HepG2 (cell line): ENCODE measurements at regions not wholly inside any gene's neighbourhood (a gene's known extent, or its start where the extent isn't known, plus 50 kb on each side); places are given as distances from the start of the nearest gene placed in this dataset.

Experiments used
- ARID4A ChIP-seq: sonication (generic); formaldehyde crosslinking; IDR thresholded peaks from 2 replicates; pipeline ENCODE4 v1.5.0; 2020; ENCODE audit warnings: mild to moderate bottlenecking, missing genetic modification reagents, borderline replicate concordance
- ARNT2 ChIP-seq: sonication (generic); formaldehyde crosslinking; IDR thresholded peaks from 2 replicates; pipeline ENCODE4 v1.8.0; 2022; ENCODE audit warnings: mild to moderate bottlenecking, low read depth, missing genetic modification reagents, moderate library complexity
- CHCHD3 ChIP-seq: sonication (generic); formaldehyde crosslinking; IDR thresholded peaks from 2 replicates; pipeline ENCODE4 v1.8.0; 2022; ENCODE audit warnings: mild to moderate bottlenecking, missing genetic modification reagents, moderate library complexity
- DPF2 ChIP-seq: sonication (generic); formaldehyde crosslinking; IDR thresholded peaks from 2 replicates; pipeline ENCODE4 v1.4.0; 2020; ENCODE audit warnings: mild to moderate bottlenecking, low read depth, missing genetic modification reagents, borderline replicate concordance
- KDM5B ChIP-seq: sonication (generic); formaldehyde crosslinking; IDR thresholded peaks from 2 replicates; pipeline ENCODE4 v1.4.0; 2020; ENCODE audit warnings: missing genetic modification reagents, mild to moderate bottlenecking, borderline replicate concordance
- MAZ ChIP-seq, 2 experiments: sonication (generic) in 1 of 2; formaldehyde crosslinking in 1 of 2; IDR thresholded peaks; 2 replicates each; pipeline versions ENCODE4 v1.5.0 to v1.6.1; 2012 to 2020; ENCODE audit warnings: low read depth in 2 of 2, mild to moderate bottlenecking in 2 of 2, borderline replicate concordance in 1 of 2, improper control_type of control experiment in 1 of 2, low read length in 1 of 2, missing genetic modification reagents in 1 of 2, moderate library complexity in 1 of 2
- NFIB ChIP-seq: sonication (generic); formaldehyde crosslinking; IDR thresholded peaks from 2 replicates; pipeline ENCODE4 v1.9.0; 2021; ENCODE audit warnings: missing genetic modification reagents, mild to moderate bottlenecking, borderline replicate concordance
- NRL ChIP-seq: sonication (generic); formaldehyde crosslinking; IDR thresholded peaks from 2 replicates; pipeline ENCODE4 v1.5.0; 2020; ENCODE audit warnings: missing genetic modification reagents, mild to moderate bottlenecking, moderate library complexity, borderline replicate concordance
- PHF5A ChIP-seq: IDR thresholded peaks from one replicate; pipeline ENCODE4 v1.6.1; 2018; ENCODE audit warnings: low read depth, missing genetic modification reagents; ENCODE audit not compliant: unreplicated experiment
- RXRB ChIP-seq: IDR thresholded peaks from 2 replicates; pipeline ENCODE4 v1.6.1; 2016; ENCODE audit warnings: borderline replicate concordance, missing genetic modification reagents, missing compliant biosample characterization
- SMAD3 ChIP-seq: sonication (generic); formaldehyde crosslinking; IDR thresholded peaks from 2 replicates; pipeline ENCODE4 v1.4.0; 2020; ENCODE audit warnings: missing genetic modification reagents
- ZFP36 ChIP-seq: fragments of 150-350 bp; IDR thresholded peaks from 2 replicates; pipeline ENCODE4 v1.6.1; 2018; ENCODE audit warnings: borderline replicate concordance, low read length, low read depth; ENCODE audit not compliant: partially characterized antibody
- ZMAT3 ChIP-seq: sonication (generic); formaldehyde crosslinking; conservative IDR thresholded peaks from 2 replicates; pipeline ENCODE4 v1.7.0; 2021; ENCODE audit warnings: missing genetic modification reagents
- ZMYM4 ChIP-seq: sonication (generic); formaldehyde crosslinking; IDR thresholded peaks from 2 replicates; pipeline ENCODE4 v1.8.1; 2023; ENCODE audit warnings: mild to moderate bottlenecking, missing genetic modification reagents
- ZNF253 ChIP-seq: sonication (generic); formaldehyde crosslinking; IDR thresholded peaks from 2 replicates; pipeline ENCODE4 v1.8.0; 2022; ENCODE audit warnings: mild to moderate bottlenecking, missing genetic modification reagents, borderline replicate concordance
- ZNF331 ChIP-seq: sonication (generic); formaldehyde crosslinking; IDR thresholded peaks from 2 replicates; pipeline ENCODE4 v1.4.0; 2020; ENCODE audit warnings: missing genetic modification reagents
- ZNF674 ChIP-seq: sonication (generic); formaldehyde crosslinking; IDR thresholded peaks from 2 replicates; pipeline ENCODE4 v1.5.0; 2020; ENCODE audit warnings: low read depth, mild to moderate bottlenecking, missing genetic modification reagents
- TF ChIP-seq, protein P1 (sequence below), 2 experiments: sonication (generic) in 1 of 2; formaldehyde crosslinking in 1 of 2; IDR thresholded peaks; 2 replicates each; pipeline versions ENCODE4 v1.4.0 to v1.6.1; 2016 to 2020; ENCODE audit warnings: borderline replicate concordance in 1 of 2, low read depth in 1 of 2, mild to moderate bottlenecking in 1 of 2, missing genetic modification reagents in 1 of 2

GRCh38 chr20:50303573-50304500 is 113.2 kb downstream of the CEBPB start (continued):
- TF ChIP-seq ZNF253 (CRISPR knock-in tag) (no peak), ZMAT3 (0 out of 2 replicates have a peak, but pooled peaks have one; percentile 34), ZNF674 (CRISPR knock-in tag) (0 out of 2 replicates have a peak, but pooled peaks have one; percentile 84), MAZ (IDR thresholded peaks at IDR 0.05; ENCODE audit: borderline replicate concordance, low read depth, low read length) (peak; percentile 35; the same call in 1 of the 2 replicates), MAZ (CRISPR knock-in tag; IDR thresholded peaks at IDR 0.05; ENCODE audit: low read depth) (0 out of 2 replicates have a peak, but pooled peaks have one; percentile 22), NFIB (CRISPR knock-in tag) (peak; percentile 66; the same call in 1 of the 2 replicates), DPF2 (CRISPR knock-in tag) (peak; percentile 24; the same call in 1 of the 2 replicates), ZNF331 (CRISPR knock-in tag) (peak; percentile 75; the same call in 1 of the 2 replicates), ZFP36 (peak; percentile 94), PHF5A (CRISPR knock-in tag) (no peak), CHCHD3 (no peak), KDM5B (CRISPR knock-in tag) (peak; percentile 53), ARID4A (CRISPR knock-in tag) (peak; percentile 72), ZMYM4 (CRISPR knock-in tag) (peak; percentile 53), NRL (CRISPR knock-in tag) (no peak; the same call in 1 of the 2 replicates), RXRB (CRISPR knock-in tag) (peak; percentile 39; the same call in 1 of the 2 replicates), ARNT2 (peak; percentile 78; the same call in 1 of the 2 replicates), SMAD3 (CRISPR knock-in tag) (0 out of 2 replicates have a peak, but pooled peaks have one; percentile 7)
- TF ChIP-seq, protein P1, sequence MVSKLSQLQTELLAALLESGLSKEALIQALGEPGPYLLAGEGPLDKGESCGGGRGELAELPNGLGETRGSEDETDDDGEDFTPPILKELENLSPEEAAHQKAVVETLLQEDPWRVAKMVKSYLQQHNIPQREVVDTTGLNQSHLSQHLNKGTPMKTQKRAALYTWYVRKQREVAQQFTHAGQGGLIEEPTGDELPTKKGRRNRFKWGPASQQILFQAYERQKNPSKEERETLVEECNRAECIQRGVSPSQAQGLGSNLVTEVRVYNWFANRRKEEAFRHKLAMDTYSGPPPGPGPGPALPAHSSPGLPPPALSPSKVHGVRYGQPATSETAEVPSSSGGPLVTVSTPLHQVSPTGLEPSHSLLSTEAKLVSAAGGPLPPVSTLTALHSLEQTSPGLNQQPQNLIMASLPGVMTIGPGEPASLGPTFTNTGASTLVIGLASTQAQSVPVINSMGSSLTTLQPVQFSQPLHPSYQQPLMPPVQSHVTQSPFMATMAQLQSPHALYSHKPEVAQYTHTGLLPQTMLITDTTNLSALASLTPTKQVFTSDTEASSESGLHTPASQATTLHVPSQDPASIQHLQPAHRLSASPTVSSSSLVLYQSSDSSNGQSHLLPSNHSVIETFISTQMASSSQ (IDR thresholded peaks at IDR 0.05; ENCODE audit: low read depth), result no peak
- TF ChIP-seq, protein P1 (CRISPR knock-in tag; IDR thresholded peaks at IDR 0.05; ENCODE audit: borderline replicate concordance), result no peak; the same call in 1 of the 2 replicates
